Loucy (cell line): ENCODE measurements at regions not wholly inside any gene's neighbourhood (a gene's known extent, or its start where the extent isn't known, plus 50 kb on each side); places are given as distances from the start of the nearest gene placed in this dataset.

Experiments used
- H2AFZ ChIP-seq: fragments of 200-600 bp; sonication (generic); 2 replicates; pipeline ENCODE4 v1.6.0; 2016; ENCODE audit warnings: antibody characterized with exemption, mild to moderate bottlenecking, low read length, moderate library complexity
- H3F3A ChIP-seq: fragments of 200-600 bp; 2 replicates; pipeline ENCODE4 v1.6.0; 2016; ENCODE audit warnings: antibody characterized with exemption, low read depth, mild to moderate bottlenecking
- H3K27me3 ChIP-seq: fragments of 200-600 bp; sonication (generic); 2 replicates; pipeline ENCODE4 v1.6.1; 2014; ENCODE audit warnings: low read length, mild to moderate bottlenecking; ENCODE audit not compliant: insufficient read depth, poor library complexity, severe bottlenecking
- H3K36me3 ChIP-seq: fragments of 200-600 bp; sonication (generic); 2 replicates; pipeline ENCODE4 v1.6.1; 2016; ENCODE audit warnings: low read length; ENCODE audit not compliant: insufficient read depth
- H3K4me1 ChIP-seq: fragments of 200-600 bp; sonication (generic); 2 replicates; pipeline ENCODE4 v1.5.1; 2014; ENCODE audit warnings: low read length, mild to moderate bottlenecking; ENCODE audit not compliant: insufficient read depth, poor library complexity, severe bottlenecking
- H3K4me2 ChIP-seq: fragments of 200-600 bp; sonication (generic); 2 replicates; pipeline ENCODE4 v1.6.0; 2014; ENCODE audit warnings: antibody characterized with exemption, low read length, low read depth, mild to moderate bottlenecking; ENCODE audit not compliant: poor library complexity, severe bottlenecking
- H3K4me3 ChIP-seq: fragments of 200-600 bp; sonication (generic); 2 replicates; pipeline ENCODE4 v1.5.1; 2014; ENCODE audit warnings: low read length, mild to moderate bottlenecking, mixed read lengths; ENCODE audit not compliant: poor library complexity, severe bottlenecking
- H3K79me2 ChIP-seq: fragments of 200-600 bp; sonication (generic); 2 replicates; pipeline ENCODE4 v1.6.1; 2014; ENCODE audit warnings: low read length; ENCODE audit not compliant: insufficient read depth
- H3K9ac ChIP-seq: fragments of 200-600 bp; sonication (generic); 2 replicates; pipeline ENCODE4 v1.6.0; 2014; ENCODE audit warnings: mild to moderate bottlenecking, low read depth, low read length, moderate library complexity; ENCODE audit not compliant: poor library complexity, severe bottlenecking
- H3K9me2 ChIP-seq: fragments of 200-600 bp; sonication (generic); replicated peaks from 2 replicates; pipeline ENCODE4 v1.6.1; 2016; ENCODE audit warnings: low read depth, low read length, mixed read lengths
- H3K9me3 ChIP-seq: fragments of 200-600 bp; sonication (generic); 2 replicates; pipeline ENCODE4 v1.6.1; 2014; ENCODE audit warnings: mild to moderate bottlenecking, antibody characterized with exemption, low read length, low read depth; ENCODE audit not compliant: insufficient read depth
- H4K20me1 ChIP-seq: fragments of 200-600 bp; sonication (generic); 2 replicates; pipeline ENCODE4 v1.6.0; 2014; ENCODE audit warnings: antibody characterized with exemption, low read length, mild to moderate bottlenecking; ENCODE audit not compliant: insufficient read depth, poor library complexity, severe bottlenecking
- CTCF ChIP-seq: fragments of 200-600 bp; sonication (generic); conservative IDR thresholded peaks from 2 replicates; pipeline ENCODE4 v1.5.1; 2014; ENCODE audit warnings: mild to moderate bottlenecking, antibody characterized with exemption, low read length
- EZH2phosphoT487 ChIP-seq: fragments of 200-600 bp; IDR thresholded peaks from 2 replicates; pipeline ENCODE4 v1.6.1; 2018; ENCODE audit warnings: antibody characterized with exemption, mild to moderate bottlenecking, moderate library complexity, borderline replicate concordance

- Histone ChIP-seq H4K20me1 (no peaks in the 10 kb centered on the region), H3K4me1 (no peaks in the 10 kb centered on the region), H3K4me3 (no peak overlapping the region), H3K4me2 (no peak overlapping the region), H3K27me3 (no peaks in the 10 kb centered on the region), H3K9ac (no peak overlapping the region), H3F3A (no peaks in the 10 kb centered on the region), H3K9me3 (no peaks in the 10 kb centered on the region), H3K79me2 (no peaks in the 10 kb centered on the region), H3K9me2 (no peaks in the 10 kb centered on the region), H2AFZ (no peak overlapping the region), H3K36me3 (no peaks in the 10 kb centered on the region)
- TF ChIP-seq EZH2phosphoT487 (no peak), CTCF (no peak)
Observed at GRCh38 chr1:2928366-2929325, 92.6 kb upstream of the ACTRT2 start.

- H3F3A ChIP-seq, result no peaks in the 10 kb centered on the region
Observed at GRCh38 chr1:2929335-2929734, 91.9 kb upstream of the ACTRT2 start.

GRCh38 chr1:2930016-2930815 is 91.1 kb upstream of the ACTRT2 start:
- H4K20me1 ChIP-seq, result no peaks in the 10 kb centered on the region
- H3K4me3 ChIP-seq, result no peak overlapping the region
- no peaks in the 10 kb centered on the region for H3K4me1 ChIP-seq
- H3K36me3 ChIP-seq, result no peaks in the 10 kb centered on the region
- H3K27me3 ChIP-seq, result no peaks in the 10 kb centered on the region
- no peaks in the 10 kb centered on the region for H3K9me3 ChIP-seq
- no peaks in the 10 kb centered on the region for H3K79me2 ChIP-seq
- TF ChIP-seq CTCF, result no peak
- no peak for TF ChIP-seq EZH2phosphoT487
- no peaks in the 10 kb centered on the region for H3F3A ChIP-seq
- H2AFZ ChIP-seq, result no peak overlapping the region
- no peak overlapping the region for H3K4me2 ChIP-seq
- no peaks in the 10 kb centered on the region for H3K9me2 ChIP-seq
- no peak overlapping the region for H3K9ac ChIP-seq

More at GRCh38 chr1:2929335-2929734, 91.9 kb upstream of the ACTRT2 start:
- Histone ChIP-seq H2AFZ (no peak overlapping the region), H3K9me3 (no peaks in the 10 kb centered on the region), H3K9ac (no peak overlapping the region), H3K36me3 (no peaks in the 10 kb centered on the region), H3K4me2 (no peak overlapping the region), H3K9me2 (no peaks in the 10 kb centered on the region), H3K4me3 (no peak overlapping the region), H3K27me3 (no peaks in the 10 kb centered on the region), H4K20me1 (no peaks in the 10 kb centered on the region), H3K79me2 (no peaks in the 10 kb centered on the region), H3K4me1 (no peaks in the 10 kb centered on the region)
- no peak for TF ChIP-seq EZH2phosphoT487
- no peak for TF ChIP-seq CTCF
